Fibroblast of skin of abdomen (primary cell): ENCODE measurements at regions not wholly inside any gene's neighbourhood (a gene's known extent, or its start where the extent isn't known, plus 50 kb on each side); places are given as distances from the start of the nearest gene placed in this dataset.

Experiments used
- DNase-seq: peaks from one replicate; pipeline ENCODE4 v3.0.0-alpha.2; 2013

- no peak for DNase-seq
Observed at GRCh38 chr21:41689289-41689583, 77.6 kb downstream of the RIPK4 start.

DNA sequence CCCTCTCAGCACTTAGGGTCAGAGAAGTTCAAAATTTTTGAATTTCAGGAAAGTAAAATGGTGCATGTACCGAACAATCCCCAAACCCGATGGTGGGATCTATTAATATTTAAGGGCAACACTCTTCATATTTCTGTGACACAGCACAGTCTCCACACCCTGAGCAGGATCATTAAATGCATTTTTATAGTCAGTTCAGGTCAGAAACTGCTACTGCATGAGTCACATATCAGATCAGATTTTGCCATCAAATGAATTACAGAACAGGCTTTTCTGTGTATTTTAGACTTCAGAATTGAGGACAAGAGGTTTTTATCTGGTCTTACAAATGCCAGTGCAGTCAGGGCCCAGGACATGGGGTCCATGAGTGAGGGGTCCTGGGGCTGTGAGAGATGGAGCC lies 79.2 kb downstream of the RIPK4 start:
- DNase-seq: no peak

DNA sequence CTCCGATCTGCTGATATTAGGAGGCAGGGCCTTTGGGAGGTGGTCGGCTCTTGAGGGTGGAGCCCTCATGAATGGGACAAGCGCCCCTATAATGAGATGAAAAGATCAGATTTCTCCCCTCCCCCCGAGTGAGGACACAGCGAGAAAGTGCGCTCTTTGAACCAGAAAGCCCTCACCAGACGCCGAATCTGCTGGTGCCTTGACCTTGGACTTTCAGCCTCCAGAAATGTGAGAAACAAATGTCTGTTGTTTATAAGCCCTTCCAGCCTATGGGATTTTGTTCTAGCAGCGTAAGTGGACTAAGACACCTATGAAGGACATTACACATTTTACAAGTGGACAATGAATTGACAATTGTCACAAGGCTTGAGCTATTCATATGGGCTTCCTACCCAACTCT lies 80.2 kb downstream of the RIPK4 start:
- DNase-seq: no peak

- DNase-seq: no peak
Observed at GRCh38 chr21:41685511-41686149, 81.2 kb downstream of the RIPK4 start.

- peak; percentile 57 for DNase-seq
Observed at GRCh38 chr21:41684381-41685245, 82.2 kb downstream of the RIPK4 start.

- DNase-seq: no peak
Observed at GRCh38 chr21:41683815-41684214, 83.0 kb downstream of the RIPK4 start.

DNA sequence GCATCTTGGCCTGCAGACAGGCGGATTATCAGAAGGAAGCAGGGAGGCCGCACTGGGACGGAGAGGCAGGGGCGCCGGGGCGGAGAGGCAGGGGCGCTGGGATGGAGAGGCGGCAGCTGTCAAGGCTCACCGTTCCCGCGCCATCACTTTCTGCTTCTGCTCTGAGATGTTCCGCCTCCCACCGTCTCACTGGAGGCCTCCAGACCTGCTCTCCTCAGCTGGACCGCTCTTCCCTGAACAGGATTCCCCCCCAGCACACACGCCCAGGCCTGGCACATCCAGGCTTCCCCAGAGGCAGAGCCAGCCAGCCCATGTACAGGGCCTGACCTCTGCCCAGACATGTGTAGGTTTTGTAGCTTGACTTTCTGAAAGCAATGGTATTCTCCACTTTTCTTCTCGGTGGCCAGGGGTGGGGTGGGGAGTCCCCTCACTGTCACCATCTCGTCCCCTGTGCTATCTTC lies 84.1 kb downstream of the RIPK4 start:
- DNase-seq: no peak

GRCh38 chr21:41681939-41682718 lies 84.7 kb downstream of the RIPK4 start:
- no peak for DNase-seq

DNA sequence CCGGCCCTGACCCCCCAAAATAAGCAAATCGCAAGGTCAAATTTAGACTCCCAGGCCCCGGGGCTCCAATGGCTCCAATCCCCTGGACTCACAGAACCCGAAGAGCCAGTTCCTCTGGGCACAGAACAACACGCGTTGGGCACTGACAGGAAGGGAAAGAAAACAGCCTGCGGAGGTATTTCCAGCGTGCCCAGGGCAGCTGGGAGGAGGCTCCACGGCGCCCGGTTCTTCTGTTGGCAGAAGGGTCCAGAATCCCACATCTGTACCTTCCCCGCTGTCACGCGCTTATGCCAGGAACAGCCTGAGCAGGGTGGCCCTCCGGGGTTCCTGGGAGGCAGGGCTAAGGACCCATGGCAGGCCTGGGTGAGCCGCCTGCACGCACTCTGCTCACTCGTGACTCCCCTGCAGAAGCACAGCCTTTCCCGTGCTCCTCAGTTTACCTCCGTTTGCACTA lies 85.5 kb downstream of the RIPK4 start:
- no peak for DNase-seq

- no peak for DNase-seq
Observed at GRCh38 chr21:41680444-41681347, 86.2 kb downstream of the RIPK4 start.

GRCh38 chr21:41678924-41679318 lies 87.9 kb downstream of the RIPK4 start:
- peak; percentile 97 for DNase-seq

DNA sequence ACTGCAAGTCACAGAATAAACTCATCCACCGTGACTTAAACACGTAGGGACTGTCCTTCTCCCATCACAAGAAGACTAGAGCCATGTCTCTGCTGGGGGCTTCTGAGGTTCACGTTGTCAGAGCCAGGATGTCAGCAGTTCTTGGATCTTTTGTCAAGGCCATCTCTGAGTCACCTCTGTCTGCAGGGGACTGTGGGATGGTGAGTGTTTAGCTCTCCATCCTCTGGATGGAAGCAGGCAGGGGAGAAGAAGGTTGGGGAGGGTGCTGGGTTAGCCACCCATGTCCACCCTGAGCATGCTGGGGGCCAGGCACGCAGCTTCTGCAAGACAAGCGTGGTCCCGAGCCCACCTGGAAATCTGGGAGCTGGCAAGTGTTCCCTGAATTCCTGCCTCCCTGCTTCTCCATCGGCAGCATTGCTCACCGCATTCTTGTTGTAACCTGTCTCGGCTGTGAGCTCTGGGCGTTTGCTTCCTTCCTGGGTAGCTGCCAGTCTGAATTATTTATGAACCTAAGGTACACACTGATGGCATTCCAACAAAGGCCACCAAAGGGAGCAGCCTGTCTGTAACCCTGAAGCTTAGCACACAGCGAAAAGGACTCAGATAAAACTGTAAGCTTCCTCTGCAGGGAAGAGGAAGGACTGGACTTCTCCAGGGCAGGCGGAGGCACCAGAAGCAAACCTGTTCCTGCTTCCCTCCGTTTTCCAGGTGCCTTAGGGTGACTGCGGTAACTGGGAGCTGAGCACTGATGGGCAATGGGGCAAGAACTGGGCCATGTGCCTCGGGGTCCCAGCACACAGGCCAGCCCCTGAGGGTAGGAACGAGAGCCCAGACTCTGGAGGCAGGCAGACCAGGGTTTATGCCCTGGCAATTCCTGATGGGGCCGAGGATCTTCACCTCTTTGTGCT lies 88.6 kb downstream of the RIPK4 start:
- DNase-seq: peak; percentile 30

- no peak for DNase-seq
Observed at GRCh38 chr21:41677671-41678015, 89.2 kb downstream of the RIPK4 start.

DNA sequence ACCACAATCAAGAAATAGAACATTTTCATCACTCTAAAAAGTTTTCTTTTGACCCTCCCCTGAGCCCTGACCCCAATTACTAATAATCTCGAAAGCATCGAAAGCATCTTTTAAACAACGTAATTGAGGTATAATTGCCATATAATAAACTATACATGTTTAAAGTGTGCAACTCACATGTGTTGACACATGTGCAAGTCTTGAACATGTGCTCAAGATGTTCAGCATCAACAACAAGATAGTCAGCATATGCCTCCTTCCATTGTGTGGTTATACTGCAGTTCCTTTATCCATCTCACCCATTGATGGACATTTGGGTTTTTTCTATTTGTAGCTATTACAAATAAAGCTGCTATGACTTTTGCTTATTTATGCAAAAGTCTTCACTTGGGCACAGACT lies 90.7 kb downstream of the RIPK4 start:
- DNase-seq: no peak

DNA sequence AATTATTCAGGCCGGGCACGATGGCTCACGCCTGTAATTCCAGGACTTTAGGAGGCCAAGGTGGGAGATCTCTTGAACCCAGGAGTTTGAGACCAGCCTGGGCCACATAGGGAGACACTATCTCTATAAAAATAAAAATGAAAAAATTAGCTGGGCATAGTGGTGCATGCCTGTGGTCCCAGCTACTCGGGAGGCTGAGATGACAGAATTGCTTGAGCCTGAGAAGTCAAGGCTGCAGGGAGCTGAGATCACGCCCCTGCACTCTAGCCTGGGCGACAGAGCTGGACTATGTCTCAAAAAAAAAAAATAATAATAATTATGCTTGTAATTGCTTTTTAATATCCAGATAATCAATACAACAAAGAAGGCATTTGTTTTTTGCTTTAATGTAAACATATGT lies 91.3 kb downstream of the RIPK4 start:
- no peak for DNase-seq

DNA sequence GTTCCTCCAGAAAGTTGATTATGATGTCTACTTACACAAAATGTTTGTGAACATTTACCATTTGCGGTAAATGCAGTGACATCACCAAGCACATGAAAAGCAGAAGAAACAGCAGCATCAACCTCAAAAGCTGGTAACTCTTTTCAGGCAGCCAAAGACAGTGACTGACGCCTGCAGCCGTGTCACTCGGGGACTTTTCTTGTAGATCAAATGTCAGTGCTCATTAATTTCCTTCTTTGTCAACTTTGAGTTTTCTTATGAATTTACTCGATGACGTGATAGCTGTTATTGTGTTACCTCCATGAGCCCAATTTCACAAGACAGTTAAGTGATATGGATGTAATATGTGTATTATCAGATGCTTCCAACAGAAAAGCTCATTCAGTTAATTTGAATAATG lies 92.5 kb downstream of the RIPK4 start:
- no peak for DNase-seq

DNA sequence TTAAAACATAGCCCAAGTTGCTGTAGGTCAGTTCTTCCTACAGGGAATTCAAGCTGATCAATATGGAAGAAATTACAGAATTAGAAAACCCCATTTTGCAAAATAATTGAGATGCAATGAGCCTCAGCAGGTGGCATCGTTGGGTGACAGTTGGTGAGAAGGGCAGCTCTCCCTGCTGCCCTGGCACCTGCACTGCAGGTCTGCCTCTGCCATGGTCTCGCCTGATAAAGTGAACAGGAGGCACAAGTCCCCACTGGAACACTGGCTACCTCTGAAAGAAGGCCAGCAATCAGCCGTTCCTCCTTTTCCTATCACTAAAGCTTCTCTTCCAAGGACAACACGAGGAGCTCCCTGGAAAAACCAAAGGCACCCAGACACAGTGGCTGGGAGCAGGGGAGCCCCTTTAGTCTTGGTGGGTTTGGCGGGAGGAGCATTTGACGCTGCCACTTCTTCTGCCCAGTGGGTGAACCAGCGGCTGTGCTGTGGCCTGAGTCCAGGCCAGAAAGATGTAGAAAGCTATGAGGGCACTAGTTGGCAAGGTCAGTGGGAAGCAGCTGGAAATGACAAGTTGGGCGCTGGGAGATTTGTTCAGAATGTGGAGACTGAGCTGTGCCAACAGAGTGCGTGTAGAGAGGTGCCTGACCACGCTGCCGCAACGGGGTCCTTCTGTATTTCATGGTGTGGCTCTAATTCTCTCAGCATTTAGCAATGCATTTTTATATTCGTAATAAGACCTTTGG lies 93.1 kb downstream of the RIPK4 start:
- no peak for DNase-seq

DNA sequence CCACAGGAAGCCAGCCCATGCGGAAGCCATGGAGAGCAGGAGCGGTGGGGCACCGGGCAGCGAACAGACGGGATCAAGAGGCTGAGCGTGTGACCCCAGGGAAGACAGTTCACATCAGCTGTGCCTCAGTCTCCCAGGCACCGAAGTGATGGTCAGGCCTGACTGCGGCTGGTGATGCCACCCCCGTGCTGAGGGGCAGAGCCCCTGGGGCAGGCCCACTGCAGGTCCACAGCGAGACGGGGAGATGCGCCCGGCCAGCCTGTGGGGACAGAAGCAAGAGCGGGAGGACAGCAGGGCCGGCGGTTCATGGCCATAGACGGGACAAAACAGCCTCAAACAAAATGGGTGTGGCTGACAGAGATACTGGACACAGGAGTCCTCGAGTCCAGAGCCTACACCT lies 93.8 kb downstream of the RIPK4 start:
- DNase-seq: no peak

- DNase-seq: no peak
Observed at GRCh38 chr21:41672543-41672915, 94.3 kb downstream of the RIPK4 start.

DNA sequence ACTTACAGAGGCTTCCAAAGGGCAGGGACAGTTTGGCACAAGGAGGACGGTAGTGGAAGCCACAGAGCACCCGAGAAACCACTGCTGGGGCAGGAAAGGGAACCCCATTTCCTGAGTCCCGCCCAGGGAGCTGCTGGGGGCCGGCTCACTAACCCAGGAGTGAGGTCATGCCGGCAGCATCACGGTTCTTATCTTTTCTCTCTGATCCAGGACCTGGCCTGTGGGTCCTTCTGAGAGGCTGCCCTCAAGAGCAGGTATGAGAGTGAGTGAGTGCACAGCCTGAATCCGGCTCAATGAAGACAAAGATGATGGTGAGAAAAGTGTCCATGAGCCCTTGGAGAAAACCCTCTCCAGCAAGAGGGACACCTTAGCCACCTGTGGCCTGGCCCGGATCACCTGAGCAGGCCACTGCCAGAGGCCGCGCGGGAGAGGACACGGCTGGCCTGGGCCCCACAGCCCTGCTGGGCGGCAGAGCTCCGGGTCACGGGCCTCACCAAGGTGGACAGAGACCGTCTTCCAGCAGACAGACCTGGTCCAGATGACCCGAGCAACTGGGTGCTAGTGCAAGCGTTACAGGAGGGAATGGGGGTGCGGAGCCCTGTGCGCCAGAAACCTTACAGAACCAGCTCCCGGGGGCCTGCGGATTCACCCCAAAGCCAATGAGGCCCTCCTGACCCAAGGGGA lies 94.9 kb downstream of the RIPK4 start:
- no peak for DNase-seq
